NCI-H1105 treated with DMSO at 0.1 percent for 48 hours (cell line): ENCODE measurements at regions not wholly inside any gene's neighbourhood (a gene's known extent, or its start where the extent isn't known, plus 50 kb on each side); places are given as distances from the start of the nearest gene placed in this dataset.

ENCODE experiments used
- DNase-seq: peaks from one replicate; lab custom pipeline; 2025; lab: John Stamatoyannopoulos, UW

- DNase-seq, result peak; percentile 96
These were observed 54.1 kb upstream of the NXPH1 start for GRCh38 chr7:8379264-8379663.

- DNase-seq, result no peak
These were observed 53.3 kb upstream of the NXPH1 start for GRCh38 chr7:8380130-8380529.

- no peak for DNase-seq
These were observed 51.2 kb upstream of the NXPH1 start for GRCh38 chr7:8382004-8382730.
